ENCODE measurements at regions not wholly inside any gene's neighbourhood (a gene's known extent, or its start where the extent isn't known, plus 50 kb on each side); places are given as distances from the start of the nearest gene placed in this dataset.

DNA sequence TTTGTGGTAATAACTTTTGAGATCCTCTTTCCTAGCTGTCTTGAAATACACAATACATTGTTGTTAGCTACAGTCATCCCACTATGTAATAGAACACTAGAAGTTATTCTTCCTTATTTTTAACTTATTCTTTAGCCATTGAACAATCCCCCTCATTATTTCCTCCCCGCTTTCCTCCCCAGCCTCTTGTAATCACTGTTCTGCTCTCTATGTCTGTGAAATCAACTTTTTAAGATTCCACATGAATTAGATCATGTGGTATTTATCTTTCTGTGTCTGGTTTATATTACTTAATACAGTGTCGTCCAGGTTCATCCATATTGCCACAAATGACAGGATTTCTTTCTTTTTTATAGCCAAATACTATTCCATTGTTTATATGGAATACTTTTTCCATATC is 72.9 kb downstream of the SLC10A2 start:
- BruUV-seq (replicated peaks) = no TSS peak
- Histone ChIP-seq H3K27me3 (ENCODE audit: control insufficient read depth in 2 of 2, insufficient read depth in 2 of 2, low read length in 2 of 2) (no peaks in the 10 kb centered on the region), H2AFZ (ENCODE audit: low read depth, low read length) (no peak overlapping the region), H3K79me2 (ENCODE audit: control insufficient read depth, insufficient read depth, low read length) (no peaks in the 10 kb centered on the region), H3K36me3 (ENCODE audit: control insufficient read depth, insufficient read depth, low read length) (no peaks in the 10 kb centered on the region), H3K9me1 (ENCODE audit: control insufficient read depth, insufficient read depth, low read length) (no peaks in the 10 kb centered on the region), H4K20me1 (replicated peaks; ENCODE audit: control insufficient read depth, insufficient read depth, low read length) (no peaks in the 10 kb centered on the region), H3K4me2 (ENCODE audit: insufficient read depth, low read length) (no peak overlapping the region), H3K27ac (ENCODE audit: extremely low read depth, low read depth, low read length) (no peak overlapping the region), H3K4me3 (no peak overlapping the region), H3K4me1 (replicated peaks in 1 of 2; ENCODE audit: control insufficient read depth in 2 of 2, insufficient read depth in 2 of 2, low read length in 2 of 2) (no peaks in the 10 kb centered on the region), H3K9me3 (replicated peaks; ENCODE audit: control insufficient read depth, insufficient read depth, low read depth, low read length) (no peaks in the 10 kb centered on the region), H3K9ac (ENCODE audit: insufficient read depth in 1 of 2, low read depth in 2 of 2, low read length in 2 of 2) (no peak overlapping the region)
- FAIRE-seq (no peak), DNase-seq (ENCODE audit: extremely low read depth in 1 of 4, low spot score in 3 of 4) (no peak), ATAC-seq (no peak)
- intact Hi-C loops (cut with micrococcal nuclease) = no loop called here
- whole genome bisulfite sequencing (ENCODE audit: insufficient coverage, low coverage, missing lambda C conversion rate) = 0% methylated on average over 2 of the region's 2 CpGs
- CTCF ChIA-PET (ENCODE audit: low intra/inter-chr PET ratio) = no interaction called here
- in situ Hi-C loops (cut with MboI) = no loop called here
- POLR2A ChIA-PET = no interaction called here
- TF ChIP-seq, protein P1, sequence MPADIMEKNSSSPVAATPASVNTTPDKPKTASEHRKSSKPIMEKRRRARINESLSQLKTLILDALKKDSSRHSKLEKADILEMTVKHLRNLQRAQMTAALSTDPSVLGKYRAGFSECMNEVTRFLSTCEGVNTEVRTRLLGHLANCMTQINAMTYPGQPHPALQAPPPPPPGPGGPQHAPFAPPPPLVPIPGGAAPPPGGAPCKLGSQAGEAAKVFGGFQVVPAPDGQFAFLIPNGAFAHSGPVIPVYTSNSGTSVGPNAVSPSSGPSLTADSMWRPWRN (IDR thresholded peaks at IDR 0.05; ENCODE audit: low read depth) = no peak
- TF ChIP-seq MEF2D (tag; conservative IDR thresholded peaks at IDR 0.05; ENCODE audit: low read depth) (no peak), ZNF184 (CRISPR knock-in tag; IDR thresholded peaks at IDR 0.05) (no peak), TRIM28 (IDR thresholded peaks at IDR 0.05) (no peak), ARID2 (IDR thresholded peaks at IDR 0.05) (no peak), LCOR (CRISPR knock-in tag; IDR thresholded peaks at IDR 0.05) (no peak), RAD51 (IDR thresholded peaks at IDR 0.05; ENCODE audit: borderline replicate concordance, low read depth) (no peak), SREBF2 (CRISPR knock-in tag; IDR thresholded peaks at IDR 0.05) (no peak), ZFX (CRISPR knock-in tag; IDR thresholded peaks at IDR 0.05) (no peak), HDAC1 (IDR thresholded peaks at IDR 0.05) (no peak), ARNT (IDR thresholded peaks at IDR 0.05) (no peak)
- TF ChIP-seq, protein P2, sequence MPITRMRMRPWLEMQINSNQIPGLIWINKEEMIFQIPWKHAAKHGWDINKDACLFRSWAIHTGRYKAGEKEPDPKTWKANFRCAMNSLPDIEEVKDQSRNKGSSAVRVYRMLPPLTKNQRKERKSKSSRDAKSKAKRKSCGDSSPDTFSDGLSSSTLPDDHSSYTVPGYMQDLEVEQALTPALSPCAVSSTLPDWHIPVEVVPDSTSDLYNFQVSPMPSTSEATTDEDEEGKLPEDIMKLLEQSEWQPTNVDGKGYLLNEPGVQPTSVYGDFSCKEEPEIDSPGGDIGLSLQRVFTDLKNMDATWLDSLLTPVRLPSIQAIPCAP (CRISPR knock-in tag; IDR thresholded peaks at IDR 0.05; ENCODE audit: borderline replicate concordance) = no peak
- TF ChIP-seq, protein P3, sequence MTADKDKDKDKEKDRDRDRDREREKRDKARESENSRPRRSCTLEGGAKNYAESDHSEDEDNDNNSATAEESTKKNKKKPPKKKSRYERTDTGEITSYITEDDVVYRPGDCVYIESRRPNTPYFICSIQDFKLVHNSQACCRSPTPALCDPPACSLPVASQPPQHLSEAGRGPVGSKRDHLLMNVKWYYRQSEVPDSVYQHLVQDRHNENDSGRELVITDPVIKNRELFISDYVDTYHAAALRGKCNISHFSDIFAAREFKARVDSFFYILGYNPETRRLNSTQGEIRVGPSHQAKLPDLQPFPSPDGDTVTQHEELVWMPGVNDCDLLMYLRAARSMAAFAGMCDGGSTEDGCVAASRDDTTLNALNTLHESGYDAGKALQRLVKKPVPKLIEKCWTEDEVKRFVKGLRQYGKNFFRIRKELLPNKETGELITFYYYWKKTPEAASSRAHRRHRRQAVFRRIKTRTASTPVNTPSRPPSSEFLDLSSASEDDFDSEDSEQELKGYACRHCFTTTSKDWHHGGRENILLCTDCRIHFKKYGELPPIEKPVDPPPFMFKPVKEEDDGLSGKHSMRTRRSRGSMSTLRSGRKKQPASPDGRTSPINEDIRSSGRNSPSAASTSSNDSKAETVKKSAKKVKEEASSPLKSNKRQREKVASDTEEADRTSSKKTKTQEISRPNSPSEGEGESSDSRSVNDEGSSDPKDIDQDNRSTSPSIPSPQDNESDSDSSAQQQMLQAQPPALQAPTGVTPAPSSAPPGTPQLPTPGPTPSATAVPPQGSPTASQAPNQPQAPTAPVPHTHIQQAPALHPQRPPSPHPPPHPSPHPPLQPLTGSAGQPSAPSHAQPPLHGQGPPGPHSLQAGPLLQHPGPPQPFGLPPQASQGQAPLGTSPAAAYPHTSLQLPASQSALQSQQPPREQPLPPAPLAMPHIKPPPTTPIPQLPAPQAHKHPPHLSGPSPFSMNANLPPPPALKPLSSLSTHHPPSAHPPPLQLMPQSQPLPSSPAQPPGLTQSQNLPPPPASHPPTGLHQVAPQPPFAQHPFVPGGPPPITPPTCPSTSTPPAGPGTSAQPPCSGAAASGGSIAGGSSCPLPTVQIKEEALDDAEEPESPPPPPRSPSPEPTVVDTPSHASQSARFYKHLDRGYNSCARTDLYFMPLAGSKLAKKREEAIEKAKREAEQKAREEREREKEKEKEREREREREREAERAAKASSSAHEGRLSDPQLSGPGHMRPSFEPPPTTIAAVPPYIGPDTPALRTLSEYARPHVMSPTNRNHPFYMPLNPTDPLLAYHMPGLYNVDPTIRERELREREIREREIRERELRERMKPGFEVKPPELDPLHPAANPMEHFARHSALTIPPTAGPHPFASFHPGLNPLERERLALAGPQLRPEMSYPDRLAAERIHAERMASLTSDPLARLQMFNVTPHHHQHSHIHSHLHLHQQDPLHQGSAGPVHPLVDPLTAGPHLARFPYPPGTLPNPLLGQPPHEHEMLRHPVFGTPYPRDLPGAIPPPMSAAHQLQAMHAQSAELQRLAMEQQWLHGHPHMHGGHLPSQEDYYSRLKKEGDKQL (CRISPR knock-in tag; IDR thresholded peaks at IDR 0.05; ENCODE audit: borderline replicate concordance) = no peak
- TF ChIP-seq, protein P4, sequence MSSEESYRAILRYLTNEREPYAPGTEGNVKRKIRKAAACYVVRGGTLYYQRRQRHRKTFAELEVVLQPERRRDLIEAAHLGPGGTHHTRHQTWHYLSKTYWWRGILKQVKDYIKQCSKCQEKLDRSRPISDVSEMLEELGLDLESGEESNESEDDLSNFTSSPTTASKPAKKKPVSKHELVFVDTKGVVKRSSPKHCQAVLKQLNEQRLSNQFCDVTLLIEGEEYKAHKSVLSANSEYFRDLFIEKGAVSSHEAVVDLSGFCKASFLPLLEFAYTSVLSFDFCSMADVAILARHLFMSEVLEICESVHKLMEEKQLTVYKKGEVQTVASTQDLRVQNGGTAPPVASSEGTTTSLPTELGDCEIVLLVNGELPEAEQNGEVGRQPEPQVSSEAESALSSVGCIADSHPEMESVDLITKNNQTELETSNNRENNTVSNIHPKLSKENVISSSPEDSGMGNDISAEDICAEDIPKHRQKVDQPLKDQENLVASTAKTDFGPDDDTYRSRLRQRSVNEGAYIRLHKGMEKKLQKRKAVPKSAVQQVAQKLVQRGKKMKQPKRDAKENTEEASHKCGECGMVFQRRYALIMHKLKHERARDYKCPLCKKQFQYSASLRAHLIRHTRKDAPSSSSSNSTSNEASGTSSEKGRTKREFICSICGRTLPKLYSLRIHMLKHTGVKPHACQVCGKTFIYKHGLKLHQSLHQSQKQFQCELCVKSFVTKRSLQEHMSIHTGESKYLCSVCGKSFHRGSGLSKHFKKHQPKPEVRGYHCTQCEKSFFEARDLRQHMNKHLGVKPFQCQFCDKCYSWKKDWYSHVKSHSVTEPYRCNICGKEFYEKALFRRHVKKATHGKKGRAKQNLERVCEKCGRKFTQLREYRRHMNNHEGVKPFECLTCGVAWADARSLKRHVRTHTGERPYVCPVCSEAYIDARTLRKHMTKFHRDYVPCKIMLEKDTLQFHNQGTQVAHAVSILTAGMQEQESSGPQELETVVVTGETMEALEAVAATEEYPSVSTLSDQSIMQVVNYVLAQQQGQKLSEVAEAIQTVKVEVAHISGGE (CRISPR knock-in tag; IDR thresholded peaks at IDR 0.05) = no peak

Measured in K562 (cell line).